K562 (cell line): ENCODE measurements at regions not wholly inside any gene's neighbourhood (a gene's known extent, or its start where the extent isn't known, plus 50 kb on each side); places are given as distances from the start of the nearest gene placed in this dataset.

Source experiments
- CBFB ChIP-seq: sonication (generic); formaldehyde crosslinking; IDR thresholded peaks from 2 replicates; pipeline ENCODE4 v1.4.0; 2020; ENCODE audit warnings: mild to moderate bottlenecking, missing genetic modification reagents
- CREM ChIP-seq: IDR thresholded peaks from 2 replicates; pipeline ENCODE4 v1.6.1; 2014; ENCODE audit warnings: antibody characterized with exemption, low read depth
- EHMT2 ChIP-seq: fragments of 450-650 bp; IDR thresholded peaks from 2 replicates; pipeline ENCODE4 v1.6.1; 2018; ENCODE audit warnings: antibody characterized with exemption
- ELF1 ChIP-seq: fragments of 200-800 bp; sonication (Bioruptor generic); IDR thresholded peaks from 2 replicates; pipeline ENCODE4 v1.6.1; 2016; ENCODE audit warnings: missing genetic modification characterization, missing compliant biosample characterization
- FOS ChIP-seq: IDR thresholded peaks from 3 replicates; pipeline ENCODE4 v1.6.1; 2011; ENCODE audit not compliant: insufficient read length; ENCODE audit errors: extremely low read depth
- NBN ChIP-seq: fragments of 450-650 bp; IDR thresholded peaks from 2 replicates; pipeline ENCODE4 v1.6.1; 2016; ENCODE audit warnings: low read depth, mild to moderate bottlenecking
- NFYB ChIP-seq: IDR thresholded peaks from 2 replicates; pipeline ENCODE4 v1.6.1; 2011; ENCODE audit warnings: mild to moderate bottlenecking, moderate library complexity; ENCODE audit not compliant: insufficient read length; ENCODE audit errors: extremely low read depth
- POLR2AphosphoS5 ChIP-seq: IDR thresholded peaks from 2 replicates; pipeline ENCODE4 v1.6.1; 2011; ENCODE audit warnings: mild to moderate bottlenecking, low read depth, low read length, moderate library complexity; ENCODE audit not compliant: control insufficient read depth, insufficient read depth
- SRF ChIP-seq, 2 experiments: fragments of 250-450, 450-650 bp in 1 of 2; sonication (Bioruptor Pico) in 1 of 2; sonication (generic) in 1 of 2; formaldehyde crosslinking; IDR thresholded peaks; 2 replicates each; pipeline versions ENCODE4 v1.5.0 to v1.5.1; 2020 to 2022; ENCODE audit warnings: mild to moderate bottlenecking in 1 of 2, missing genetic modification reagents in 1 of 2
- TAF15 ChIP-seq: fragments of 200-400 bp; formaldehyde crosslinking; IDR thresholded peaks from 2 replicates; pipeline ENCODE4 v1.6.1; 2017; ENCODE audit warnings: mild to moderate bottlenecking, low read depth, low read length, moderate library complexity
- TF ChIP-seq, protein P1 (sequence below), 3 experiments: IDR thresholded peaks in 2 of 3; conservative IDR thresholded peaks in 1 of 3; 2 replicates each; pipeline ENCODE4 v1.5.1; 2011 to 2012; ENCODE audit warnings: low read length in 3 of 3, mild to moderate bottlenecking in 3 of 3, control low read depth in 2 of 3, improper control_type of control experiment in 1 of 3, inconsistent platforms in 1 of 3, low read depth in 1 of 3, mixed read lengths in 1 of 3, moderate library complexity in 1 of 3; ENCODE audit not compliant: insufficient read depth in 2 of 3

GRCh38 chr12:90836689-90837088 is 118.3 kb downstream of the CCER1 start:
- TF ChIP-seq, protein P1, sequence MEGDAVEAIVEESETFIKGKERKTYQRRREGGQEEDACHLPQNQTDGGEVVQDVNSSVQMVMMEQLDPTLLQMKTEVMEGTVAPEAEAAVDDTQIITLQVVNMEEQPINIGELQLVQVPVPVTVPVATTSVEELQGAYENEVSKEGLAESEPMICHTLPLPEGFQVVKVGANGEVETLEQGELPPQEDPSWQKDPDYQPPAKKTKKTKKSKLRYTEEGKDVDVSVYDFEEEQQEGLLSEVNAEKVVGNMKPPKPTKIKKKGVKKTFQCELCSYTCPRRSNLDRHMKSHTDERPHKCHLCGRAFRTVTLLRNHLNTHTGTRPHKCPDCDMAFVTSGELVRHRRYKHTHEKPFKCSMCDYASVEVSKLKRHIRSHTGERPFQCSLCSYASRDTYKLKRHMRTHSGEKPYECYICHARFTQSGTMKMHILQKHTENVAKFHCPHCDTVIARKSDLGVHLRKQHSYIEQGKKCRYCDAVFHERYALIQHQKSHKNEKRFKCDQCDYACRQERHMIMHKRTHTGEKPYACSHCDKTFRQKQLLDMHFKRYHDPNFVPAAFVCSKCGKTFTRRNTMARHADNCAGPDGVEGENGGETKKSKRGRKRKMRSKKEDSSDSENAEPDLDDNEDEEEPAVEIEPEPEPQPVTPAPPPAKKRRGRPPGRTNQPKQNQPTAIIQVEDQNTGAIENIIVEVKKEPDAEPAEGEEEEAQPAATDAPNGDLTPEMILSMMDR (IDR thresholded peaks at IDR 0.05 in 2 of 3, conservative IDR thresholded peaks at IDR 0.05 in 1 of 3; ENCODE audit: insufficient read depth in 2 of 3, low read depth in 1 of 3, low read length in 3 of 3) = no peak
- TF ChIP-seq POLR2AphosphoS5 = no peak
- no peak for TF ChIP-seq NFYB
- TF ChIP-seq NBN = no peak
- TF ChIP-seq FOS = no peak
- no peak for TF ChIP-seq CBFB
- no peak for TF ChIP-seq ELF1 (tag)
- TF ChIP-seq CREM = no peak
- TF ChIP-seq TAF15 = no peak
- TF ChIP-seq EHMT2 = no peak
- TF ChIP-seq SRF (CRISPR knock-in tag; IDR thresholded peaks at IDR 0.05) = no peak
